HG03066 (cell line): ENCODE measurements at regions not wholly inside any gene's neighbourhood (a gene's known extent, or its start where the extent isn't known, plus 50 kb on each side); places are given as distances from the start of the nearest gene placed in this dataset.
"Not testable (repeated sequence)": the region's sequence is repeated elsewhere in the genome, so short reads cannot be mapped to it uniquely, and the experiment has no call there.

ENCODE experiments used
- ATAC-seq: cut with Tn5 transposase; IDR thresholded peaks from one replicate; pipeline ENCODE4 v1.9.1; 2021; ENCODE audit warnings: low read depth; ENCODE audit not compliant: unreplicated experiment

GRCh38 chr5:166251786-166252185 is 2039.7 kb upstream of the WWC1 start:
- no peak for ATAC-seq

DNA sequence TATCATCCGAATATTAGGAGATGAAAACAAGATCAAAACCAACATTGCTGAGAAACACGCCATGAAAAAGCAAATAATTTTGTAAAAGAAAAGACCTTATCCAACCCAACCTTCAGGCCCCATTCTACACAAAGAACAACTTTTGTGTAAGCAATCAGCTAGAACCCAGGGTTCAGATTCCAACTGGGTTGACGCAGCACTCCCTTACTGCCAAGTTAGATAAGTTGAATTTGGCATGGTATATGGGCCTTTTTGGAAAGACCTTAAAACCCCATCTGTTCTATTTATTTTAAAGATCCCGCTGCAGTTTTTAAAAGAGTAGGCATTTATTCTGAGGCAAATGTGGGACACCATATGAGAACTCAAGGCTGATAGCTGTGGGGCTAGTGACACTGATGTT is 2033.8 kb upstream of the WWC1 start:
- no peak for ATAC-seq

DNA sequence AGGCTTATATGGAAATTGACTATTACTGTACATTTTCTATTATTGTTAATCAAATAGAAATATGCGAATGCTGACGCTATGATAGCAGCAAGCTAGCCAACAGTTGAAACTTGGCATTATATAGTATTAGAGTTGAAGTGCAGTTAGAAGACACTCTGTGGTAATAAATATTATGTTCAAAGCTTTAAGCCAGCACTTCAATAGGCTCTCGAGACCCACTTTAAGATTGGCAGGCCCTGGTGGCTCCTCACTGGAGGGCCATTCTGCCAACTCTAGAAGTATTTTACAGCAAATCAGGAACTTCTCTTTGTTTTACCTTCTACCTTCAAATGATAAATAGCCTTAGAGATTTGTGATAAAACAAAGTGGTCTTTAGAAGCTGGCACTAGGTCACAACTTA is 2029.0 kb upstream of the WWC1 start:
- ATAC-seq, result no peak

DNA sequence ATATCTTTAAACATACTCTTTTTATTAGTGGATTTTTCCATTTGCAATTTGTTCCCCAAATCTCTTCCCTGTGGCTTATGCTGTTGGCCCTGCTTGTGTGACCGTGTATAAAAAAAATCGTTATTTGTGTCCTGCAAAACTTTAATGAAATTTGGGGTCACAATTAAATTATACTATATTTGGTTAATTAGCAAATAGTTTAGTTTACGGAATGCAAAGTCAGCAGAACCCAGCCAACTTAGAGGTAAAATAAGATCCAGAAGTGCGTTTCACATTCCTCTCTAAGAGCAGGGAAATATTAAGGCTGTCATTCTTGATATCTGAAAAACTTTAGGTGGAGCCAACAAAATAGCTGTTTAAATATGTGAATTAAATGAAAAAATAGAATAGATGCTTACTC is 2023.5 kb upstream of the WWC1 start:
- no peak for ATAC-seq

- ATAC-seq, result no peak
Measured at GRCh38 chr5:166270712-166271111, 2020.7 kb upstream of the WWC1 start.

- no peak for ATAC-seq
Measured at GRCh38 chr5:166276006-166276405, 2015.4 kb upstream of the WWC1 start.

GRCh38 chr5:166279828-166280227 is 2011.6 kb upstream of the WWC1 start:
- ATAC-seq, result no peak

DNA sequence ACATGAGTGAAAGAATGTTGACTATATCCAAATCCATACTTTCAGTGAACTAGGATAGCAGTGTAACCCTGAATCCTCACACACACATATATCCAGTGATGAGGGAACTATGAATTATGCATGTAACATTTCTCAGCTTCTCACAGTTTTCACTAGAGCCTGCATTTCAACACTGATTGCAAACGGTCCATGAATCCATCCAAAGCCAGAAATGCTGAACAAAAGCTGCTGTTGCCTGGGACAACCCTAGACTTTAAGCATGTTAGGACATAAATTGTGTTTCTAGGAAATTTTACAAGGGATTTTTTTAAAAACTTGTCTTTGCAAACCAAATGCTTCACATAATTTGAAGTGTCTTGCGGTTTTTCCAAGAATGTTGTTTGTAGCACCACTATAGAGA is 2010.0 kb upstream of the WWC1 start:
- no peak for ATAC-seq

- no peak for ATAC-seq
Measured at GRCh38 chr5:166282939-166283338, 2008.5 kb upstream of the WWC1 start.

GRCh38 chr5:166285361-166285760 is 2006.1 kb upstream of the WWC1 start:
- no peak for ATAC-seq

DNA sequence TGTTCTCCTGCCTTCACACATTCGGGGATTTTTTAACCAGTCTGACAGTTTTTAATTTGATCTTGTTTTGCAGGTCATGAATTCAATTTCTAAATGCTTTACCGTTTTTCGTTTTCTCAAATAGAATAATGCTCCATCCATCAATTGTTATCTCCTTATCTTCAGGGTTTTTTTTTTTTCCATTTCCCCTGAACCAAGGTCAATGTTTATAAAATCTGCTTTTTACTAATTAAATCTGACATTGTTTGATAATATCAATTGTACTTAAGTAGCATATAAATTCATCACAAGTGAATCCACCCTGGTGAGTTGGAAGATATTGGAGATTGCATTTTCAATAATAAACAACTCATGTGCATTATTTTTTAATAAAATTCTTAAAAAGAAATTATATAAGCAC is 2004.6 kb upstream of the WWC1 start:
- no peak for ATAC-seq

DNA sequence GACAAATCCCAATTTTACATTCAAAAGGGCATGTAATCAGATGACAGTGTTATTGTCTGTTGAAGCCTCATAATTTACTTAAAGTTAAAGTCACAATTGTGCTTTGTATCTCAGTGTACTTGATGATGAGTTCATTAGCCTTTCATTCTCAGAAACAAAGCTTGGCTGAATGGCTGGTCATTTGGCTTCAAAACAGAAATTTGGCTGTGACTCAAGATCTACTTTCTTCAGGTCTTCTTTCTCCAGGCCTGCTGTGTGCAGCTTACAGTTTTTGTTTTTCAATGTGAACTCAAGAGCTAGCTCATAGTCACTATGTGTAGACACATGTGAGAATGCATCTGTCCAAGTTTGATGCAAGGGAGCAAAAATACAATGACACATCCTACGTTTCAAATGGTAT is 2003.6 kb upstream of the WWC1 start:
- no peak for ATAC-seq

DNA sequence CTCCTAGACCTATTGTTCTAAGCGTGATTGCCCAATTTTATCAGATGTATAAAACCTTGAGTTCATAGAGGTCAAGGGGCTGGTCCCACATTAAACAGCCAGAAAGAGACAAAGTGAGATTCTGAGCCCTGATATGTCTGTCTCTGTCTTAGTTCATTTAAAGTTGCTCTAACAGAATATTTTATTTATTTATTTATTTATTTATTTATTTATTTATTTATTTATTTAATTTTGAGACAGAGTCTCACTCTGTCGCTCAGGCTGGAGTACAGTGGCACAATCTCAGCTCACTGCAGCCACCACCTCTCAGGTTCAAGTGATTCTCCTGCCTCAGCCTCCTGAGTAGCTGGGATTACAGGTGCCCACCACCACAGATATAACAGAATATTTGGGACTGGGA is 1999.6 kb upstream of the WWC1 start:
- not testable (repeated sequence) for ATAC-seq

DNA sequence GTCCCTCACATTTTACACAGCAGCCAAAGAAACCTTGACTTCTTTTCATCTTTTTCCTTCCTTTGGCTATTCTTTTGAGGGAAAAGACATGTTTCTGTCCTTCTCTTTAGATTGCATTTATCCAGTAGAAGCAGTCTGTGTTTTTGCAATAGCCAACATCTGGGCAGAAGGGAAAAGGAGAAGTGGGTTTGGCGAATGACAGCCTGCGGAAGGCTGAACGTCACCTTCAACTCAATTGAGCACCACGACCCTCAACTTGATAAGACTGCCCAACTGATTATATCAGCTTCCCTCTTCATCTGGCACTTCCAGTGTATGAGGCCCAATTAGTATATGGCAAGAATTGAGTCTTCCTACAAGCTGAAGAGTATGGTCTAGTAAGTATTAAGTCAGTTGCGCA is 1997.6 kb upstream of the WWC1 start:
- ATAC-seq, result no peak

GRCh38 chr5:166302166-166302565 is 1989.3 kb upstream of the WWC1 start:
- no peak for ATAC-seq

GRCh38 chr5:166317425-166317824 is 1974.0 kb upstream of the WWC1 start:
- no peak for ATAC-seq

- ATAC-seq, result no peak
Measured at GRCh38 chr5:166320920-166321480, 1970.4 kb upstream of the WWC1 start.

DNA sequence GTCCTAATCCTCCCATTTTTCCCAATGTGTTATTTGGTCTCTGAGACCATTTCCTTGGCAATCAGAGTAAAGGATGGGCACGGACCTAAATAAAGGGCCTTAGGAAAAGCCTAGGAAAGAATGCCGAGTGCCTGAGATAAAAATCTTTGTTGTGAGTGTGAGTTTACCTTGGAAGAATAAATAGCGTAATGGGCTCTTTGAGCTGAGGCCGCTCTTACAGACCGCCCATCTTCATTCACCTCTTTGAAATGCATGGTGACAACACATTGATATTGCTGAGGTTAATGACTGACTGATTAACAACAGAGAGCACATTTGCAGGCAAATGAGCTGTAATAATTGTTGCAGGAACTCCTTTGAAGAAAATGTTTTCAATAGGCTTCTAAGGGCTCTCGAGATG is 1967.1 kb upstream of the WWC1 start:
- ATAC-seq, result no peak

DNA sequence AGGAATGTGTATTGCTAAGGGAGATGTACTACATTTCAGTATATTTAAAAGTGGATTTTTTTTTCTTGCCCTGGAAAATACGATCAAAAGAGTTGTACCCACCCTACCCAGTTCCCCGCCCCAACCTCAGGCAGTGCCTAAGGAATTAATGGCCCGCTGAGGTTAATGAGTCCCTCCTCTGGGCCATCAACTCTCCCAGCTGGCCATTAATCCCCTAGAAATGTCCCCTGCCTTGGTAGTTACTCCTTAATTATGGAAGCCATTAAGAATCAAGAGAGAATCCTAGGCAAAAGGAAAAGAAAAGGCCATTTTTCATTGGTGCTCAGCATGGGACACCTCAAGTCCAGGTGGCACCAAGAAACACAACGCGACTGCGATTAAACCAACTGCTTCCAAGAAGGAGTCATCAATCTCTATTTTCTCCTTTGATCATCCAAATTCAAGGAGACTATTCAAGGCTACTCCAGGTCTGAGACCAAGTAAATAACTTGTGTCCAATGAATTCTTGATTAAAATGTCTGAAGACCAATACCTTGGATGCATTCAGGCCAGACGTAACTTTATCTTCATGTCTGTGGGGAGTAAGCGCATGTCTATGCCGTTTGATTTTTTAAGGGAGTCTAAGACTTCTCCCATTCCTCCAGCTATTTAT is 1962.2 kb upstream of the WWC1 start:
- ATAC-seq, result no peak

GRCh38 chr5:166330036-166330435 is 1961.4 kb upstream of the WWC1 start:
- no peak for ATAC-seq

DNA sequence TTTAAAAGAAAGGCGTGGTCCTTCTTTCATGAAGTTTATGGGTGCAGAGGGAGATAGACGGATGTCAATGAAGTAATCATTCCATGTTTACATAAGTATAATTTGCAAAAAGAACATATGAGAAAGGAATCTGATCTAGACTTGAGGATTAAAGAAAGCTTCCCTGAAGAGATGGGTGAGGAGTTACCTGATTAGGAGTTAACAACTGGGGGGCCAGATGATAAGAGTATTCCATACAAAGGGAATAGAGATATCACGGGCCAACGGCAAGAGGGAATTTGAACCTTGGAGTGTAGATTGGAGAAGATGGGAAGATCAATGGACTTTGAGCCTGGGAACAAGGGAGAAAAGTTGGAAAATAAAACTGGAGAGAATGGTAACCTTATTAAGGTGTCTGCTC is 1959.9 kb upstream of the WWC1 start:
- no peak for ATAC-seq

- ATAC-seq, result no peak
Measured at GRCh38 chr5:166338801-166339200, 1952.6 kb upstream of the WWC1 start.

- ATAC-seq, result no peak
Measured at GRCh38 chr5:166340039-166340438, 1951.4 kb upstream of the WWC1 start.
